MG63 (cell line): ENCODE measurements at regions not wholly inside any gene's neighbourhood (a gene's known extent, or its start where the extent isn't known, plus 50 kb on each side); places are given as distances from the start of the nearest gene placed in this dataset.
A peak's percentile ranks its signal among the peaks of the same experiment; 100 is the strongest.

ENCODE experiments used
- DNase-seq: peaks from one replicate; pipeline ENCODE4 v3.0.0-alpha.2; 2020
- H3K27me3 ChIP-seq: fragments of 250-450 bp; sonication (Bioruptor Pico); 2 replicates; pipeline ENCODE4 v1.5.1; 2020; ENCODE audit warnings: mild to moderate bottlenecking, moderate library complexity
- H3K36me3 ChIP-seq: fragments of 250-450 bp; sonication (Bioruptor Pico); 2 replicates; pipeline ENCODE4 v1.5.1; 2020; ENCODE audit warnings: mild to moderate bottlenecking, moderate library complexity
- H3K4me3 ChIP-seq: fragments of 250-450 bp; sonication (Bioruptor Pico); 2 replicates; pipeline ENCODE4 v1.5.1; 2020; ENCODE audit warnings: mild to moderate bottlenecking, moderate library complexity
- H3K9me3 ChIP-seq: fragments of 250-450 bp; sonication (Bioruptor Pico); 2 replicates; pipeline ENCODE4 v1.5.1; 2020; ENCODE audit warnings: mild to moderate bottlenecking, moderate library complexity

DNA sequence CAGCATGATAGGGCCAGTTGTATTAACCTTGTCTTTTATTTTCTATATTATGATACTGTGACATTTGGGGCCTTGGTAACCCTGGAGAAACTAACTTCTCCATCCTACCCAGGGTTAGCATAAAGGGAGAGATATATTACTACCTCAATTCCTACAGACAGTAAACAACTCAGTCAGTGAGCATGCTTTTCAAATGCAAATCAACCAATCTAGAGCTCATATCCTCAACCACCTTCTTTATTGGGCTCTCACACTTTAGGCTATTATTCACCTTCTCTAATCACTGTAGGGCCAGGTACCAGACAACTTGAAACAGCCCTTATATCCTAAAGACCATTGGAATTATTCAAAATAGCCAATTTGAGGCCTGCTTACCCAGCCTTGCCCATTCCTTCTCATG lies 477.6 kb downstream of the PTPRC start:
- Histone ChIP-seq H3K27me3 (no peaks in the 10 kb centered on the region), H3K36me3 (no peaks in the 10 kb centered on the region)
- DNase-seq, result no peak

DNA sequence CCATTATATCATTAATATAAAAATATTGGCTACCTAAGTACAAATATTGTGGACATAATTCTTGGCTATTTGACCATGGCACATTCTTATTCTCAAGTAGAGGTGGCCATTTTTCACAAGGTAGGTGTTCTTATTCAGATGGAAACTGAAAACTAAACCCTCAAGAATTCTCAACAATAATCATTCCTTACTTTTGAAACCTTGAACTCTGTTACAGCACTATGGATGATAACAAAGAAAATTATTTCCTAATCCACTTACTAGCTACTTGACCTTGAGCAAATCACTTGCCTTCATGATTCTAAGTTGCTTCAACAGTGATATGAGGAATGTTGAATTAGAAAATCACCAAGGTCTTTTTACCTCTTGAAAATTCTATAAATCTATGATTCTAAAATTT lies 482.2 kb downstream of the PTPRC start:
- Histone ChIP-seq H3K4me3 (no peak overlapping the region), H3K27me3 (no peaks in the 10 kb centered on the region), H3K36me3 (no peaks in the 10 kb centered on the region), H3K9me3 (no peaks in the 10 kb centered on the region)
- no peak for DNase-seq

More for the DNA sequence above, 477.6 kb downstream of the PTPRC start:
- H3K4me3 ChIP-seq, result no peak overlapping the region
- no peaks in the 10 kb centered on the region for H3K9me3 ChIP-seq

DNA sequence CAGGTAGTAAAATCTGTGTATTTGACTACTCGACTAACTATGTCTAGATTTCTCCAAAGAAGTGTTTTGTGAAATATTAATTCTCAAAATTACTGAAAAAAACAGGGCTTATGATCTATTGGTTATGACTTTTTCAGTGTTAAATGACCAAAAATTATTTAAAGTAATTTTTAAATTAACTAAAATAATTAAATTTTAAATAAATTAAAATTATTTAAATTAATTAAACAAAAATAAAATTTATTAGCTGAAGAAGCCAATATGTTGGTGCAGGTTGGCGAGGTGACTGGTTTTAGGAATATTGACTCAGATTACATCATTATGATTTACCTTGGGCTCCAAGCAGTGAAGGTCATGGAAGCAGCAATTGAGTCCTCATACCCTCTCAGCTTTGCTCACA lies 483.2 kb downstream of the PTPRC start:
- no peak for DNase-seq
- no peak overlapping the region for H3K4me3 ChIP-seq
- H3K27me3 ChIP-seq, result no peaks in the 10 kb centered on the region
- no peaks in the 10 kb centered on the region for H3K36me3 ChIP-seq
- H3K9me3 ChIP-seq, result no peaks in the 10 kb centered on the region

DNA sequence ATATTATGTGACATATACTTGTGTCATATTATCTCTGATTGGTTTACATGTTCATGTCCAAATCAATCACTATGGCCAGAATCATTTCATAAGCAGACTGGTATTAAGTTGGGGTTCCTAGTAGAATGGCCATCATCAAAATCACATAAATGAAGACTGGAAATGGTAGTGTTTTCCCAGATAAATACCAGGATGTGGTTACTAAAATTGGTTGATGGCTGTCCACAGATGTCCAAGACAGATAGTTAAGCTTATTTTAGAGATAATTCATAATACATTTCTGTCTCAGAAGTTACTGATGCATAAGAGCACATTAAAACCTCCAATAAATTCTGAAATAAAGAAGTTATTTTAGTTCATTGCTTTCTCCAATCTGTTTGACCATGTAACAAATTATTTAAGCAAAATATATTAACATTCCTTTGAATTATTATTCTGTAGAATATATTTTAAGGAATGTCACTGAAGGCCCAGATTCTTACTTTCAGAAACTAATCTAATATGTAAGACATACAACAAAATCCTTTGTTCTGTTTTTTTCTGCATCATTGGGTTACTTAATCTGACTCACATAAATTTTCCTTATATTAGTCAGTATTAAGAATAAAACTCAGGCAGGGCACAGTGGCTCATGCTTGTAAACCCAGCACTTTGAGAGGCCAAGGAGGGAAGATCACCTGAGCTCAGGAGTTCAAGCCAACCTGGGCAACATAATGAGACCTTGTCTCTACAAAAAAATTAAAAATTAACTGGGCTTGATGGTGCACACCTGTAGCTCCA lies 483.9 kb downstream of the PTPRC start:
- Histone ChIP-seq H3K9me3 (no peaks in the 10 kb centered on the region), H3K4me3 (no peak overlapping the region), H3K27me3 (no peaks in the 10 kb centered on the region), H3K36me3 (no peaks in the 10 kb centered on the region)
- DNase-seq, result peak; percentile 2

DNA sequence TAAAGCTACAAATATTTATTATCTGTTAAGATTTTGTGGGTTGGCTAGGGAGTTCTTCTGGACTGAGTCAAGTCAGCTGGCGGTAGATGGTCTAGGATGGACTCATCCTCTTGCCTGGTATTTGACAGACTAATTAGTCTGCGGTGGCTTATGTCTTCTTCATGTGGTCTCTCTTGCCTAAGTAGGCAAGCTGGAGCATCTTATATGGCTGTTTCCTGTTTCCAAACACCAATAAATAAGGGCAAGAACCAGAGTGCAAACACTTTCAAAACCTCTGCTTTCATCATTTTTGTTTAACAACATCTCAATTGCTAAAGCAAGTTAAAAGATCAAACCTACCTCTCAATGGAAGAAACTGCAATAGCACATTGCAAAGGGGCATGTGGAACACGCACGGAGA lies 484.8 kb downstream of the PTPRC start:
- Histone ChIP-seq H3K36me3 (no peaks in the 10 kb centered on the region), H3K9me3 (no peaks in the 10 kb centered on the region), H3K4me3 (no peak overlapping the region), H3K27me3 (no peaks in the 10 kb centered on the region)
- peak; percentile 21 for DNase-seq

DNA sequence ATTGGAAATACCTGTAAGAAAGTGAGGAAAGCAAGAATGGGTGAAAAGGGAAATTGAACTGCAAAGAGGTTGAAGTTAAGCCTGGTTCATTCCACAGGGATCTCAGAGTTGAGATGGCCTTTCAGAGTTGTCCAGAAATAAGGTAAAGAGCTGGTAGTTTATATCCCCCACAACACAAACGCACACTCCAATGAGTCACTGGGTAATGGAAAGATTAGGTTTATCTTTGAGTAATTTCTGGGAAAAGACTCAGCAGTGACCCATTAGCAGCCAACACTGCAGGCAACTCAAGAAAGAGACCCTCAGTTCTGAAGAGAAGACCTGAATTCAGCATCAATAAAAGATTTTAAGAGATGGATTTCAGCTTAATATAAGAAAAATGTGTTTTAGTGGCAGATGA lies 485.5 kb downstream of the PTPRC start:
- Histone ChIP-seq H3K27me3 (no peaks in the 10 kb centered on the region), H3K4me3 (no peak overlapping the region), H3K9me3 (no peaks in the 10 kb centered on the region), H3K36me3 (no peaks in the 10 kb centered on the region)
- no peak for DNase-seq

DNA sequence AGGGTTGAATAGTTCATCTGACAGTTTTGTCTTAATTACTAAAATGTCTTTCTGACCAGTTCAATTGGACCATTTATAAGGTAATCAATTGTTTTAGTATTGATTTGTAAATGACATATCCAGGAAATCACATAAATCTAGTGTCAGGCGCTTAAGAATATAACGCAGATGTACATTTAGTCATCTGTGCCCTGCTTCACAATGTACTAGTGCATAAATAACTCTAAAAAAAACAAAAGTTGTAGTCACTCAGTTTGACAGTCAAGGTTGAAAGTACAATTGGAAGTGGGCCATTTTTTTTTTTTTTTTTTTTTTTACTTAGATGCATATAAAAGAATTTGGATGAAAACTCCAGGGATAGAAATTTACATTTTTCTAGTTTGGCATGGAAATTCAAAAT lies 490.4 kb downstream of the PTPRC start:
- Histone ChIP-seq H3K27me3 (no peaks in the 10 kb centered on the region), H3K36me3 (no peaks in the 10 kb centered on the region), H3K4me3 (no peak overlapping the region), H3K9me3 (no peaks in the 10 kb centered on the region)
- DNase-seq, result no peak

DNA sequence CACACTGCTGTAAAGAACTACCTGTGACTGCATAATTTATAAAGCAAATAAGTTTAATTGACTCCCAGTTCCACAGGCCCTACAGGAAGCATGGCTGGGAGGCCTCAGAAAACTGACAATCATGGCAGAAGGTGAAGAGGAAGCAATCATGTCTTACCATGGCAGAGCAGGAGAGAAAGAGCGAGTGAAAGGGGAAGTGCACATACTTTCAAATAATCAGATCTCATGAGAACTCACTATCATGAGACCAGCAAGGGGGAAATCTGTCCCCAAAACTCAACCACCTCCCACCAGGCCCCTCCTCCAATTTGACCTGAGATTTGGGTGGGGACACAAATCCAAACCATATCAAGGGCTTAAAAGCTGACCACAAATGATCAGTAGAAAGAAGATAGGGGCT lies 493.2 kb downstream of the PTPRC start:
- no peak overlapping the region for H3K4me3 ChIP-seq
- no peaks in the 10 kb centered on the region for H3K36me3 ChIP-seq
- no peaks in the 10 kb centered on the region for H3K27me3 ChIP-seq
- no peak for DNase-seq
- H3K9me3 ChIP-seq, result no peaks in the 10 kb centered on the region

DNA sequence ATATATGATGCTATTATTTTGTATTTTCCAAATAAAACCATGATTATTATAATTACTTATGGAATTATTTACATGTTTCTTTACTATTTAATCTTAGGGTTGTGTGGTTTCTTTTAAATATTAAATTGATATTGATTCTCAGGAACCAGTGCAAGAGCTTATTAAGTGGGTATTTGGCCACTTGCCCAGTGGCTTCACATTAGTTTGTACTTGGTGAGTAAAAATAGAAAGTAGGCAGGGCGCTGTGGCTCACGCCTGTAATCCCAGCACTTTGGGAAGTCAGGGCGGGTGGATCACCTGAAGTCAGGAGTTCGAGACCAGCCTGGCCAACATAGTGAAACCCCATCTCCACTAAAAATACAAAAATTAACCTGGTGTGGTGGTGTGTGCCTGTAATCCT lies 497.1 kb downstream of the PTPRC start:
- no peaks in the 10 kb centered on the region for H3K9me3 ChIP-seq
- no peaks in the 10 kb centered on the region for H3K27me3 ChIP-seq
- DNase-seq, result no peak
- H3K4me3 ChIP-seq, result no peak overlapping the region
- no peaks in the 10 kb centered on the region for H3K36me3 ChIP-seq

DNA sequence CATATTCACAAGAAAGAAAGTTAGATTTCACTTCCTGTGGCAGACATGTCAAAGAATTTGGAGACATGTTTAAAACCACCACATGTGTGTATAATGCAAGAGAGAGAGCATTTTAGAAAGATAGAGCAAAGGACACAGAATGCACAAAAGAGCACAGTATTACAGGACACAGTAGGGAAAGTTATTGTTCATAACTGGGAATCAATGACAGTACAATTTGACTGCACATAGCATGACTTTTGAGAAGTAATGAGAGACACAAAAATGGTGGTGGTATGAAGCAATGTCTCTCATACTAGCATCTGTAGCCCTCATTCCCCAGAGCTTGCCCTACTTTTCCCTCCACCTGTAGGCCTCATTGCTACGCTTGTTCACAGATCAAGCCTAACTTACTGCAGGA lies 499.2 kb downstream of the PTPRC start:
- no peak overlapping the region for H3K4me3 ChIP-seq
- no peaks in the 10 kb centered on the region for H3K27me3 ChIP-seq
- no peak for DNase-seq
- no peaks in the 10 kb centered on the region for H3K36me3 ChIP-seq
- H3K9me3 ChIP-seq, result no peaks in the 10 kb centered on the region

DNA sequence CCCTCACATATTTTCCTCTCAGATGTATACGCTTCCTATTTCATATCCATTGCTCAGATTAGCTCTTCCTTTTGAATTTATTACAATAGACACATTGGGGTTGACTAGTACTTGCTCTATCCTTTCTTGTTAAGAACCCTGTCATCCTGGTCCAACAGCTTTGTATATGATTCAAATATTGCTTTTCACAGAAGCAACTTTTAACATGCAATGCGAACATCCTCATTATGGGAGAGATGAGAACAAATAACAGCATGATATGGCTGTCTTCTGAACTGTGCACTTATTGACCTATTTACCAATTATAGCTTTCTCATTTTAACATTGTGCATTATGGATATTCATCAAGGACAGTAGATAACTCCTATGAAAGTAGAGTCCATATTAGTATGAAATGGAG lies 510.8 kb downstream of the PTPRC start:
- DNase-seq, result no peak
- Histone ChIP-seq H3K9me3 (no peaks in the 10 kb centered on the region), H3K4me3 (no peak overlapping the region), H3K36me3 (no peaks in the 10 kb centered on the region), H3K27me3 (no peaks in the 10 kb centered on the region)

DNA sequence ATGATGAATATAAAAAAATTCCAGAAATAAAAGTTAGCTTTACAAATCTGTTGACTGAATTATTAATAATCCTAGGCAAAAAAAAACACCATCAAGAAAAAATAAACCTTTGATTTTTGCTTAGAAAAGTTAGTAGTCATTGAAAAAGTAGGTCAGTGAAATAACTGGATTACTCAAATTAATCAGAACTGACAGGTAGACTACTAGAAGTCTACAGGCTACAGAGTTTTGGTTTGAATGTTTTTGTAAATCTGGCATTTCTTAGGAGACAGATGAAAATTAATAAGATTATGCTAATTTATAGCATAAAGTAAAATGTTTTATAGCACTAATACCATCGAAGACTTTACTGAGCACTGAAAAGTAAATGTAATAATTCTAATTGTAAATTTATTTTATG lies 511.9 kb downstream of the PTPRC start:
- DNase-seq, result no peak
- Histone ChIP-seq H3K9me3 (no peaks in the 10 kb centered on the region), H3K4me3 (no peak overlapping the region), H3K36me3 (no peaks in the 10 kb centered on the region), H3K27me3 (no peaks in the 10 kb centered on the region)

DNA sequence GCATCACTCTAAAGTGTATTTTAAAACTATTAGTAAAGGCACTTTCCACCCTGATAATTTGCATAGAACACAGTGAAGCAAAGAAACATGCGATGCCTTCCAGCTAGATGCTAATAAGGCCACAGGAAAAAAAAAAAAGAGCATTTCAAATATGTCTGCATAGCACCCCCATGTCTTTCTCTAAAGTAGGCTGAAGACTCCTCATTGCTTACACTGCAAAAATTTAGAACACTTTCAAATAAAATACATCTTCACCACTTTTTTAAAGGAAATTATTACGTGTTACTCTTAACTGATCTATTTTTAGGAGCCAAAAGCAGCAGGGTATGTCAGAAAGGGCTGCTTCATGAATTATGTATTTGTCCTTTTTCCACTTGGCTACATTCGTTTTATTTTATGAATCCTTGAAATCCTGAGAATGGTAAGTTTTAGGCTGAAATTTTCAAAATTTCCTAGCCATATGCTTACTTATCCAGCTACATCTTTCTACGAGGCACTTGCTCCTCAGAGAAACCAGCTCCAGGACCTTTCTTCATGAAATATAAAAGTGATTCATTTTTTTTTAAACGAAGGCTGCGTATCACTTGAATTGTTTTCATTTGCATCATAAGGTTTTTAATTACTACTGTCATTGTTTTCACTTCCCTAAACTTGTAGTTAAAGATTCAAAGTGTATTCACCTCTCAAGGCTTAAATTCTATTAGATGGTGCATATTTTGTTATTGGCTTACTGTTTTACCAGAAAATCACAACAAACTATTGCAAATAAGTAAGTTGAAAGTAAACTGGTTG lies 513.0 kb downstream of the PTPRC start:
- no peak for DNase-seq
- no peaks in the 10 kb centered on the region for H3K27me3 ChIP-seq
- no peak overlapping the region for H3K4me3 ChIP-seq
- H3K36me3 ChIP-seq, result no peaks in the 10 kb centered on the region
- H3K9me3 ChIP-seq, result no peaks in the 10 kb centered on the region

DNA sequence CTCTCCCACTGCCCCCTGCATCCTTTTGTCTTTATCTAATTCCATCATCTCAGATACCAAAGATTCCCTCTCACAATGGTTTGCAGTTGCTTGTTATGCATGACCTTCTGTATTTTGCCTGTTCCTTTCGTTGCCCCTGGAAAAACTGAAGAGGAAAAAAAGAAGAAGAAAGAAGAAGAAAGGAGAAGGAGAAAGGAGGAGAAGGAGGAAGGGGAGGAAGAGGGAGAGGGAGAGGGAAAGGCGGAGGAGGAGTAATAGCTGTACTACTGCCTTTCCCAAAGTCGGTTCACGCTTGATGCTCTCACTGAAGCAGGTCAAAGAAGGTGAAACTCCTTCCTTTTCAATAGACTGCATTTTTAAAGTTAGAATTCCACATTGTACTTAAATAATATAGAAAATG lies 513.8 kb downstream of the PTPRC start:
- DNase-seq, result no peak
- H3K36me3 ChIP-seq, result no peaks in the 10 kb centered on the region
- H3K27me3 ChIP-seq, result no peaks in the 10 kb centered on the region
- H3K9me3 ChIP-seq, result no peaks in the 10 kb centered on the region
- H3K4me3 ChIP-seq, result no peak overlapping the region

DNA sequence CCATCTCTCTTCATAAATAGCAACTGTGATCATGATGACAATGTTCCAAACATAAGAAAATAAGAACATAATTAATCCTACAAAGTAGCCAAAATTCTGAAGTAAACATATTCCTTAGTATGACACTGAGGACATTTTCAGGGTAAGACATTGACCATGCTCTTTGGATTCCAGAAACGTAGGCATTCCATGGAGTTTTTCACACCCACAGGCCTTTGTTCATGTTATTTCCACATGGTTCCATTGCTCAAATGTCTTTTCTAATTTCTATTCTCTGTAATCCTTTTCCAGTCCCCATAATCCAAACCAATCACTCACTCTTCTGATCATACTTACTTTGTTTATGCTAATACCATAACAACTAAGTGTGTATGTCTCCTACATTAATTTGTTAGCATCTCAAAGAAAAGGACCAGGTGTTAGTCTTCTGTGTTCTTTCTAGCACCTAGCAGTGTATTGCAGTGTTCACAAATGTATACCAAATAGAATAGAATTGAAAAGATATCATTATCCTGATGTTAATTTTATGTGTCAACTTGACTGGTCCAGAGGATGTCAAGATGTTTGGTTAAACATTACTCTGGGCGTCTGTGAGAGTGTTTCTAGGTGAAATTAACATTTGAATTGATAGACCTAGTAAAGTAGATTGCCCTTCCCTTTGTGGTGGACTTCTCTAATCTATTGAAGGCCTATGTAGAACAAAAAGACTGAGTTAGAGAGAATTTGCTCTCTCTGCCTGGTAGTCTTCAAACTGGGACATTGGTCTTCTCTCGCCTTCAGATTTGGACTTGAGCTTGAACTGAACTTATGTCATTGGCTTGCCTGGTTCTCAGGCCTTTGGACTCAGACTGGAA lies 516.6 kb downstream of the PTPRC start:
- Histone ChIP-seq H3K36me3 (no peaks in the 10 kb centered on the region), H3K4me3 (no peak overlapping the region), H3K9me3 (no peaks in the 10 kb centered on the region), H3K27me3 (no peaks in the 10 kb centered on the region)
- no peak for DNase-seq

DNA sequence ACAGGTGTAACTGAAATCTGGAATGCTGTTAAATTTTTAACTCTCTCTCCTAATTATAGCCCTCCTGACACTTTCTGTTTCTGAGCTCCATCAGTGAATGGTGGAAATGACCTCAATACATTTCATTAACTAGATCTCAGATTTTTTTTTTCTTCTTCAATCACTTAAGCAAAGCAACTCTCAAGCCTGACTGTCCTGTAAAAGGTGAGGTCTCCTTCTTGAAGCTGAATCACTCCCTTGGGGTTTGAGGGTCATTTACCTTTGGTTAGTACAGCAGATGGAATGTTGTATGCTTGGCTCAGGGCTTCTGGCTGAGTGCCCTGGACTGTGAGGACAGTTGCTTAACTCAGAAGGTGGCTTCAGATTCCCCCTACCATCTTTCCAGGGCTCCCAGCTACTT lies 518.7 kb downstream of the PTPRC start:
- H3K9me3 ChIP-seq, result no peaks in the 10 kb centered on the region
- no peaks in the 10 kb centered on the region for H3K27me3 ChIP-seq
- no peak overlapping the region for H3K4me3 ChIP-seq
- H3K36me3 ChIP-seq, result no peaks in the 10 kb centered on the region
- DNase-seq, result no peak
